Body of pancreas (tissue), 4 donors: ENCODE measurements at regions not wholly inside any gene's neighbourhood (a gene's known extent, or its start where the extent isn't known, plus 50 kb on each side); places are given as distances from the start of the nearest gene placed in this dataset.

Source experiments
- POLR2A ChIP-seq, 3 donors: fragments of 450-650 bp; IDR thresholded peaks; one replicate each; pipeline ENCODE4 v1.6.1; 2016; ENCODE audit warnings: antibody characterized with exemption in 3 of 3, mild to moderate bottlenecking in 2 of 3
- TF ChIP-seq, protein P1 (sequence below), 7 experiments: fragments of 450-650 bp in 4 of 7; fragments of 200-600 bp in 3 of 7; sonication (generic) in 3 of 7; IDR thresholded peaks; one replicate each; pipeline ENCODE4 v1.5.1; 2016 to 2019; ENCODE audit warnings: antibody characterized with exemption in 7 of 7

DNA sequence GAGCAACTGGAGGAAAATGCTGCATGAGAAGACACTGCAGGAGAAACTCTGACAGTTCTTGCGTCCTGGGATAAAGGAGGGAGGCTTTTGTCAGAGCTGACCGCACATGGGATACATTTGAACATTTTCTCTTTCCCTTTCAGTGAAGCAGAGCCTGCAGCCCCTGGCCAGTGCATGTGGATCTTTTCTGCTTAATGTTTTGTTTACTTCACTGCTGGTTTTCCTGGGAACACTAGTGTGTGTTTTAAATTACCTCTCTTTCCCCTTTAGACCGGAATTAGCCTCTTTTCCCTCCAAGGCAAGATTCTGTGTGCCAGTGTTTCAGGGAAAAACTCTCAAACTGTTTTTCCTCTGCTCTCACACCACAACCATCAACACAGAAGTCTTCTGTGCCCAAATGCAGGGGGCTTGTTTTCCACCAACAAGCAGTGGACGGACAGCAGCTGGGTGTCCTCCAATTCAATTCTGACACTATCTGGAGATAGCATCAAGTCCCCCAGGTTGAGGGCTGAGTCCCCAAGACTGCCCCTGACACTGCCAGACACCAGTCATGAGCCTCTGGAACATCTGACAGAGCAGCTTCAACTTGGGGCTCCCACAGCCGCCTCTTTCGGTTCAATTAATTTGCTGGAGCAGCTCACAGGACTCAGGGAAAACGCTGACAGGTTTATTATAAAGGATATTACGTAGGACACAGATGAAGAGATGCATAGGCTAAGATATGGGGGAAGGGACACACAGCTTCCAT lies 136.2 kb downstream of the RHOU start:
- TF ChIP-seq, protein P1, sequence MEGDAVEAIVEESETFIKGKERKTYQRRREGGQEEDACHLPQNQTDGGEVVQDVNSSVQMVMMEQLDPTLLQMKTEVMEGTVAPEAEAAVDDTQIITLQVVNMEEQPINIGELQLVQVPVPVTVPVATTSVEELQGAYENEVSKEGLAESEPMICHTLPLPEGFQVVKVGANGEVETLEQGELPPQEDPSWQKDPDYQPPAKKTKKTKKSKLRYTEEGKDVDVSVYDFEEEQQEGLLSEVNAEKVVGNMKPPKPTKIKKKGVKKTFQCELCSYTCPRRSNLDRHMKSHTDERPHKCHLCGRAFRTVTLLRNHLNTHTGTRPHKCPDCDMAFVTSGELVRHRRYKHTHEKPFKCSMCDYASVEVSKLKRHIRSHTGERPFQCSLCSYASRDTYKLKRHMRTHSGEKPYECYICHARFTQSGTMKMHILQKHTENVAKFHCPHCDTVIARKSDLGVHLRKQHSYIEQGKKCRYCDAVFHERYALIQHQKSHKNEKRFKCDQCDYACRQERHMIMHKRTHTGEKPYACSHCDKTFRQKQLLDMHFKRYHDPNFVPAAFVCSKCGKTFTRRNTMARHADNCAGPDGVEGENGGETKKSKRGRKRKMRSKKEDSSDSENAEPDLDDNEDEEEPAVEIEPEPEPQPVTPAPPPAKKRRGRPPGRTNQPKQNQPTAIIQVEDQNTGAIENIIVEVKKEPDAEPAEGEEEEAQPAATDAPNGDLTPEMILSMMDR (IDR thresholded peaks at IDR 0.05), result no peak
- TF ChIP-seq POLR2A (IDR thresholded peaks at IDR 0.05), result no peak
